ENCODE measurements at regions not wholly inside any gene's neighbourhood (a gene's known extent, or its start where the extent isn't known, plus 50 kb on each side); places are given as distances from the start of the nearest gene placed in this dataset.

DNA sequence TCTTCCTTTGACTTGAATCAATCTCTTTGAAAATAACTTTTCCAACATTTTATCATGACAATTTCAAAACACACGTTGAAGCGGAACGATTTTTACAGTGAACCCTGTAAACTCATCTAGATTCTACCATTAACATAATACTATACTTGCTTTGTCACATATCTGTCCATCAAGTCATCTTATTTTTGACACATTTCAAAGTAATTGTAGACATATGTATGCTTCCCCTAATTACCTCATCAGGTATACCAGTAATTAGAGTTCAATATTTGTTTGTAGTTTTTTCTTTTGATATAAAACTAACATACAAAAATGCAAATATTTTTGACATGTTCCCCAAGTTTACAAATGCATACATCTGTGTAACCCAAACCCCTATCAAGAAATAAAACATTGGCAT lies 140.4 kb downstream of the DACT1 start:
- TF ChIP-seq POLR2A (IDR thresholded peaks at IDR 0.05), result no peak
- TF ChIP-seq, protein P1, sequence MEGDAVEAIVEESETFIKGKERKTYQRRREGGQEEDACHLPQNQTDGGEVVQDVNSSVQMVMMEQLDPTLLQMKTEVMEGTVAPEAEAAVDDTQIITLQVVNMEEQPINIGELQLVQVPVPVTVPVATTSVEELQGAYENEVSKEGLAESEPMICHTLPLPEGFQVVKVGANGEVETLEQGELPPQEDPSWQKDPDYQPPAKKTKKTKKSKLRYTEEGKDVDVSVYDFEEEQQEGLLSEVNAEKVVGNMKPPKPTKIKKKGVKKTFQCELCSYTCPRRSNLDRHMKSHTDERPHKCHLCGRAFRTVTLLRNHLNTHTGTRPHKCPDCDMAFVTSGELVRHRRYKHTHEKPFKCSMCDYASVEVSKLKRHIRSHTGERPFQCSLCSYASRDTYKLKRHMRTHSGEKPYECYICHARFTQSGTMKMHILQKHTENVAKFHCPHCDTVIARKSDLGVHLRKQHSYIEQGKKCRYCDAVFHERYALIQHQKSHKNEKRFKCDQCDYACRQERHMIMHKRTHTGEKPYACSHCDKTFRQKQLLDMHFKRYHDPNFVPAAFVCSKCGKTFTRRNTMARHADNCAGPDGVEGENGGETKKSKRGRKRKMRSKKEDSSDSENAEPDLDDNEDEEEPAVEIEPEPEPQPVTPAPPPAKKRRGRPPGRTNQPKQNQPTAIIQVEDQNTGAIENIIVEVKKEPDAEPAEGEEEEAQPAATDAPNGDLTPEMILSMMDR (IDR thresholded peaks at IDR 0.05), result no peak
